ENCODE measurements at regions not wholly inside any gene's neighbourhood (a gene's known extent, or its start where the extent isn't known, plus 50 kb on each side); places are given as distances from the start of the nearest gene placed in this dataset.

- no peak overlapping the region for H3K4me3 ChIP-seq (ENCODE audit: low read length in 2 of 2)
- no peak for DNase-seq (ENCODE audit: low read depth in 6 of 9, low spot score in 9 of 9)
- WGBS, result 91% methylated on average over 7 of the region's 7 CpGs
- H3K36me3 ChIP-seq (ENCODE audit: control insufficient read depth in 2 of 2, insufficient read depth in 2 of 2, low read length in 1 of 2), result no peaks in the 10 kb centered on the region
- no peaks in the 10 kb centered on the region for H3K4me1 ChIP-seq (ENCODE audit: control insufficient read depth in 2 of 2, insufficient read depth in 2 of 2, low read length in 2 of 2)
- H3K27ac ChIP-seq (ENCODE audit: low read depth in 1 of 2, low read length in 1 of 2), result no peak overlapping the region
- H3K9me3 ChIP-seq (ENCODE audit: control insufficient read depth in 2 of 2, insufficient read depth in 1 of 2, low read length in 1 of 2), result no peaks in the 10 kb centered on the region
- peaks cover 0 to 28% of the 10 kb centered on the region in 2 donors for H3K27me3 ChIP-seq (ENCODE audit: control insufficient read depth in 2 of 2, insufficient read depth in 1 of 2, low read length in 1 of 2)
These were observed 73.4 kb upstream of the ANKRD34C start for GRCh38 chr15:79209116-79209515.

DNA sequence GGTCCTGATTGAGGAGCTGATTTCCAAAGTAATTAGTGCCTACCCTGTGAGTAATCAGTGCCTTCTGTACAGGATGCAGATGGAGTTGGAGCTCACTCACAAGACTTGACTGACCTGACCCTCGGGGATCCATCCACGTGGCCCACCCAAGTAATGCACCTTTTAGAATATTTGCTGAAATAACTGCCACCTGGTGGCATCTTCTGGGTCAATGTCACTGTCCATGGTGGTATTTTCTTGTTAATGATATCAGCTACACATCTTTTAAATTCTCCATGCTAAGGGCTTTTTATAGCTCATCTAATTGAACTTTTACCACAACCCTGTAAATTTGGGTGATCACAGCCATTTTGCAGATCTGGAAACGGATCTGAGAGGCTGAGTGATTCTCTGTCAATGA, 74.3 kb upstream of the ANKRD34C start:
- Histone ChIP-seq H3K36me3 (ENCODE audit: control insufficient read depth in 2 of 2, insufficient read depth in 2 of 2, low read length in 1 of 2) (no peaks in the 10 kb centered on the region), H3K4me1 (ENCODE audit: control insufficient read depth in 2 of 2, insufficient read depth in 2 of 2, low read length in 2 of 2) (no peaks in the 10 kb centered on the region), H3K27ac (ENCODE audit: low read depth in 1 of 2, low read length in 1 of 2) (no peak overlapping the region), H3K9me3 (ENCODE audit: control insufficient read depth in 2 of 2, insufficient read depth in 1 of 2, low read length in 1 of 2) (no peaks in the 10 kb centered on the region), H3K4me3 (ENCODE audit: low read length in 2 of 2) (no peak overlapping the region), H3K27me3 (ENCODE audit: control insufficient read depth in 2 of 2, insufficient read depth in 1 of 2, low read length in 1 of 2) (peaks cover 0 to 28% of the 10 kb centered on the region in 2 donors)
- no peak for DNase-seq (ENCODE audit: low read depth in 6 of 9, low spot score in 9 of 9)
- whole genome bisulfite sequencing, result 60% methylated on average over 3 of the region's 3 CpGs

DNA sequence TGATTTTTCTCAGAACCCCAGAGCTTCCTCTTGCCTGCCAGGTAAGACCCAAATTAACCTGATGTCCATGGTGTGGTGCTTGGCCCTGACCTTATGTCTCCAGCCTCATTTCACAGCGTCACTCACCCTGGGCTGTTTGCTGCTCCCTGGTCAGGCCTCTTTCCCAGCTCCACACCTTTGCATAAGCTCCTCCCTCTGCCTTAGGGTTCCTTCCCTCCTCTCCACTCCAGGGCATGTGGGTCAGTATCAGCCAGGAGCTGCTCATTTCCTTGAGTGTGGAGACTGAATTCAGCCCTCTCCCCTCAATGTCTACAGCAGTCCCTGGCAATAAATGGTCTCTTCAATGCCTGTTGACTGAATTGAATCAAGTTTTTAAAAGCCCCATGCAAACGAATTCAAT, 75.6 kb upstream of the ANKRD34C start:
- H3K4me3 ChIP-seq (ENCODE audit: low read length in 2 of 2), result no peak overlapping the region
- no peaks in the 10 kb centered on the region for H3K9me3 ChIP-seq (ENCODE audit: control insufficient read depth in 2 of 2, insufficient read depth in 1 of 2, low read length in 1 of 2)
- H3K36me3 ChIP-seq (ENCODE audit: control insufficient read depth in 2 of 2, insufficient read depth in 2 of 2, low read length in 1 of 2), result no peaks in the 10 kb centered on the region
- peaks cover 0 to 24% of the 10 kb centered on the region in 2 donors for H3K27me3 ChIP-seq (ENCODE audit: control insufficient read depth in 2 of 2, insufficient read depth in 1 of 2, low read length in 1 of 2)
- H3K27ac ChIP-seq (ENCODE audit: low read depth in 1 of 2, low read length in 1 of 2), result no peak overlapping the region
- 64% methylated on average over 2 of the region's 2 CpGs for WGBS
- no peaks in the 10 kb centered on the region for H3K4me1 ChIP-seq (ENCODE audit: control insufficient read depth in 2 of 2, insufficient read depth in 2 of 2, low read length in 2 of 2)
- no peak for DNase-seq (ENCODE audit: low read depth in 6 of 9, low spot score in 9 of 9)

DNA sequence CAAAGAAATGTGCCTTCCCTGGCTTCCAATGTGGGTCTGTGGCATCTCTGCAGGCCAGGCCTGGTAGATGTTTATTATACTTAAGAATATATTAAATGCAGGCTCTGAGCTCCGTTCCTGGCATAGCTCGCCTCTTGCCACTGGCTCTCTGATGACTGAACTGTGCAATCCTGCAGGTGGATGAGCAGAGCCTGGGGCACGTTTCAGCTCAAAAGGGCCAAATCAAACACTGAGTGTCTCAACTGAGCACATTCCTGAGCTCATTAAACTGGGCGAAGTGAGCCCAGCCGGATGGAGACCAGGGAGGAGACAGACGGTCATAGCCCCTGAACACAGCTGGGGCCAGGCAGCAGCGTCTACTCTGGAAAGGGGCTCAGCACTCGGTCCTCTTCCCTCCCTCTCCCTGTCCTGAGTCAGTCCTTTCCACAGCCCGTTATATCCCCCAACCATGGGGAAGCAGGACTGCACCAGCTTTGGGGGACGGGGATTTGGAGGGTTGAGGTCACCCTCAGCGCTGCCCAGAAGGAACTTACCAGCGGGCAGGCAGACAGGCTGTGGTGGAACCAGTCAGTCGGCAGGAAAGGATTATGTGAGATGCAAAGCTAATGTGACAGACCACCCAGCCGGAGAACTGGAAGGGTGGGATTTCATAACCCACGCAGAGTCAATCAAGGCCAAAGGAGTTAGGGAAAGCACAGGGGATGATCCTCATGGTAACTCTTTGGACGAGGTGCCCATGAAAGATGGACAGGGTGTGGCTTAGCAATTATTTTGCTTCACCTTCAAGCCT, 77.4 kb upstream of the ANKRD34C start:
- no peaks in the 10 kb centered on the region for H3K4me1 ChIP-seq (ENCODE audit: control insufficient read depth in 2 of 2, insufficient read depth in 2 of 2, low read length in 2 of 2)
- H3K4me3 ChIP-seq (ENCODE audit: low read length in 2 of 2), result no peak overlapping the region
- no peak for DNase-seq (ENCODE audit: low read depth in 6 of 9, low spot score in 9 of 9)
- peaks cover 0 to 19% of the 10 kb centered on the region in 2 donors for H3K27me3 ChIP-seq (ENCODE audit: control insufficient read depth in 2 of 2, insufficient read depth in 1 of 2, low read length in 1 of 2)
- no peaks in the 10 kb centered on the region for H3K36me3 ChIP-seq (ENCODE audit: control insufficient read depth in 2 of 2, insufficient read depth in 2 of 2, low read length in 1 of 2)
- 81% methylated on average over 16 of the region's 16 CpGs for WGBS
- H3K27ac ChIP-seq (ENCODE audit: low read depth in 1 of 2, low read length in 1 of 2), result no peak overlapping the region
- H3K9me3 ChIP-seq (ENCODE audit: control insufficient read depth in 2 of 2, insufficient read depth in 1 of 2, low read length in 1 of 2), result no peaks in the 10 kb centered on the region

- Histone ChIP-seq H3K4me3 (ENCODE audit: low read length in 2 of 2) (no peak overlapping the region), H3K4me1 (ENCODE audit: control insufficient read depth in 2 of 2, insufficient read depth in 2 of 2, low read length in 2 of 2) (no peaks in the 10 kb centered on the region), H3K9me3 (ENCODE audit: control insufficient read depth in 2 of 2, insufficient read depth in 1 of 2, low read length in 1 of 2) (no peaks in the 10 kb centered on the region), H3K36me3 (ENCODE audit: control insufficient read depth in 2 of 2, insufficient read depth in 2 of 2, low read length in 1 of 2) (no peaks in the 10 kb centered on the region), H3K27me3 (ENCODE audit: control insufficient read depth in 2 of 2, insufficient read depth in 1 of 2, low read length in 1 of 2) (peaks cover 0 to 4% of the 10 kb centered on the region in 2 donors), H3K27ac (ENCODE audit: low read depth in 1 of 2, low read length in 1 of 2) (no peak overlapping the region)
- DNase-seq (ENCODE audit: low read depth in 6 of 9, low spot score in 9 of 9), result no peak
- 96% methylated on average over 6 of the region's 6 CpGs for WGBS
These were observed 84.1 kb upstream of the ANKRD34C start for GRCh38 chr15:79198461-79198860.

DNA sequence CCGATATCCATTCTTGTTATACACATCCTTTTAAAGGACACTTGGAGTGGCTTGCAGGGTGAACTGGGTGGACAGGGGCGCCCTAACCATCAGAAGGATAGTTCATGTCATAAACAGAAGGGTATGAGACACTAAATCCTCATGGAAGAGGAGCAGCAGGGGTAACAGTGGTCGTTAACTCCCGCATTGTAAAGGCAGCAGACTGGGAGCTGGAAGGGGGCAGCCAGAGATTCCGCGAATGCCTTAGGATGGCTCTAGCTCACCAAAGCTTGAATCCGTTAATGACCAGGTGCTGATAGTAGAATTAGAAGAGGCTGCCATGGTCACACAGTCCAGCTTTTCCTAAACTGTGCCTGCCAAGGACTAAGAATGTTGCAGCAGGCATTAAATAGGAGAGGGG, 85.2 kb upstream of the ANKRD34C start:
- H3K27me3 ChIP-seq (ENCODE audit: control insufficient read depth in 2 of 2, insufficient read depth in 1 of 2, low read length in 1 of 2), result peaks cover 0 to 4% of the 10 kb centered on the region in 2 donors
- H3K9me3 ChIP-seq (ENCODE audit: control insufficient read depth in 2 of 2, insufficient read depth in 1 of 2, low read length in 1 of 2), result no peaks in the 10 kb centered on the region
- no peak overlapping the region for H3K4me3 ChIP-seq (ENCODE audit: low read length in 2 of 2)
- H3K27ac ChIP-seq (ENCODE audit: low read depth in 1 of 2, low read length in 1 of 2), result no peak overlapping the region
- no peaks in the 10 kb centered on the region for H3K36me3 ChIP-seq (ENCODE audit: control insufficient read depth in 2 of 2, insufficient read depth in 2 of 2, low read length in 1 of 2)
- WGBS, result 65% methylated on average over 7 of the region's 7 CpGs
- no peaks in the 10 kb centered on the region for H3K4me1 ChIP-seq (ENCODE audit: control insufficient read depth in 2 of 2, insufficient read depth in 2 of 2, low read length in 2 of 2)
- no peak for DNase-seq (ENCODE audit: low read depth in 6 of 9, low spot score in 9 of 9)

DNA sequence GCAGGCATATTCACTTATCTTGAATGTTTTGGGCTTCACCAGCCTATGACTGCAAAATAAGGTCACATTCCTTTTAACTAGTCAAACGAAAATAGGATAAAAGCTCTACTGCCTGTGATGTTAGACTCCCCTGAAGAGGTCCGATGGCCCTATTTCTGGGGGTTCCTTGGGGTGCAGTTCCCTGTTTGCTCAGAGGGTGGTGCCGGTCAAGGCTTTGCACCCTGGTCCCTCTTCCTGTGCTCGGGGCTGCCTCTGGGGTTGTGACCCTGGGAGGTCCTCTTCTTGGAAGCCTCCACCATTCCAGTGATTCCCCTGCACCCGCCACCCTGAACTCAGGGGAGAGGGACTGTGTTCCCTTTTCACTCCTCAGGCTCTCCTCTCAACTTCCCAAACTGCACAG, 86.7 kb upstream of the ANKRD34C start:
- Histone ChIP-seq H3K36me3 (ENCODE audit: control insufficient read depth in 2 of 2, insufficient read depth in 2 of 2, low read length in 1 of 2) (no peaks in the 10 kb centered on the region), H3K9me3 (ENCODE audit: control insufficient read depth in 2 of 2, insufficient read depth in 1 of 2, low read length in 1 of 2) (no peaks in the 10 kb centered on the region), H3K27ac (ENCODE audit: low read depth in 1 of 2, low read length in 1 of 2) (no peak overlapping the region), H3K4me3 (ENCODE audit: low read length in 2 of 2) (no peak overlapping the region), H3K27me3 (ENCODE audit: control insufficient read depth in 2 of 2, insufficient read depth in 1 of 2, low read length in 1 of 2) (peaks cover 0 to 4% of the 10 kb centered on the region in 2 donors), H3K4me1 (ENCODE audit: control insufficient read depth in 2 of 2, insufficient read depth in 2 of 2, low read length in 2 of 2) (no peaks in the 10 kb centered on the region)
- 82% methylated on average over 5 of the region's 5 CpGs for WGBS
- no peak for DNase-seq (ENCODE audit: low read depth in 6 of 9, low spot score in 9 of 9)

GRCh38 chr15:79195239-79195638, 87.3 kb upstream of the ANKRD34C start:
- H3K4me1 ChIP-seq (ENCODE audit: control insufficient read depth in 2 of 2, insufficient read depth in 2 of 2, low read length in 2 of 2), result no peaks in the 10 kb centered on the region
- no peak overlapping the region for H3K27ac ChIP-seq (ENCODE audit: low read depth in 1 of 2, low read length in 1 of 2)
- no peaks in the 10 kb centered on the region for H3K9me3 ChIP-seq (ENCODE audit: control insufficient read depth in 2 of 2, insufficient read depth in 1 of 2, low read length in 1 of 2)
- H3K4me3 ChIP-seq (ENCODE audit: low read length in 2 of 2), result no peak overlapping the region
- WGBS, result 61% methylated on average over 4 of the region's 4 CpGs
- H3K27me3 ChIP-seq (ENCODE audit: control insufficient read depth in 2 of 2, insufficient read depth in 1 of 2, low read length in 1 of 2), result peaks cover 0 to 4% of the 10 kb centered on the region in 2 donors
- DNase-seq (ENCODE audit: low read depth in 6 of 9, low spot score in 9 of 9), result no peak
- no peaks in the 10 kb centered on the region for H3K36me3 ChIP-seq (ENCODE audit: control insufficient read depth in 2 of 2, insufficient read depth in 2 of 2, low read length in 1 of 2)

GRCh38 chr15:79194386-79194785, 88.1 kb upstream of the ANKRD34C start:
- no peaks in the 10 kb centered on the region for H3K36me3 ChIP-seq (ENCODE audit: control insufficient read depth in 2 of 2, insufficient read depth in 2 of 2, low read length in 1 of 2)
- no peak overlapping the region for H3K27ac ChIP-seq (ENCODE audit: low read depth in 1 of 2, low read length in 1 of 2)
- no peak overlapping the region for H3K4me3 ChIP-seq (ENCODE audit: low read length in 2 of 2)
- no peaks in the 10 kb centered on the region for H3K9me3 ChIP-seq (ENCODE audit: control insufficient read depth in 2 of 2, insufficient read depth in 1 of 2, low read length in 1 of 2)
- DNase-seq (ENCODE audit: low read depth in 6 of 9, low spot score in 9 of 9), result no peak
- H3K4me1 ChIP-seq (ENCODE audit: control insufficient read depth in 2 of 2, insufficient read depth in 2 of 2, low read length in 2 of 2), result no peaks in the 10 kb centered on the region
- 50% methylated on average over 3 of the region's 3 CpGs for WGBS
- H3K27me3 ChIP-seq (ENCODE audit: control insufficient read depth in 2 of 2, insufficient read depth in 1 of 2, low read length in 1 of 2), result peaks cover 0 to 4% of the 10 kb centered on the region in 2 donors

Measured in thymus (tissue), 11 donors.